ENCODE measurements at regions not wholly inside any gene's neighbourhood (a gene's known extent, or its start where the extent isn't known, plus 50 kb on each side); places are given as distances from the start of the nearest gene placed in this dataset.
A peak's percentile ranks its signal among the peaks of the same experiment; 100 is the strongest.
"Not testable (repeated sequence)": the region's sequence is repeated elsewhere in the genome, so short reads cannot be mapped to it uniquely, and the experiment has no call there.

DNA sequence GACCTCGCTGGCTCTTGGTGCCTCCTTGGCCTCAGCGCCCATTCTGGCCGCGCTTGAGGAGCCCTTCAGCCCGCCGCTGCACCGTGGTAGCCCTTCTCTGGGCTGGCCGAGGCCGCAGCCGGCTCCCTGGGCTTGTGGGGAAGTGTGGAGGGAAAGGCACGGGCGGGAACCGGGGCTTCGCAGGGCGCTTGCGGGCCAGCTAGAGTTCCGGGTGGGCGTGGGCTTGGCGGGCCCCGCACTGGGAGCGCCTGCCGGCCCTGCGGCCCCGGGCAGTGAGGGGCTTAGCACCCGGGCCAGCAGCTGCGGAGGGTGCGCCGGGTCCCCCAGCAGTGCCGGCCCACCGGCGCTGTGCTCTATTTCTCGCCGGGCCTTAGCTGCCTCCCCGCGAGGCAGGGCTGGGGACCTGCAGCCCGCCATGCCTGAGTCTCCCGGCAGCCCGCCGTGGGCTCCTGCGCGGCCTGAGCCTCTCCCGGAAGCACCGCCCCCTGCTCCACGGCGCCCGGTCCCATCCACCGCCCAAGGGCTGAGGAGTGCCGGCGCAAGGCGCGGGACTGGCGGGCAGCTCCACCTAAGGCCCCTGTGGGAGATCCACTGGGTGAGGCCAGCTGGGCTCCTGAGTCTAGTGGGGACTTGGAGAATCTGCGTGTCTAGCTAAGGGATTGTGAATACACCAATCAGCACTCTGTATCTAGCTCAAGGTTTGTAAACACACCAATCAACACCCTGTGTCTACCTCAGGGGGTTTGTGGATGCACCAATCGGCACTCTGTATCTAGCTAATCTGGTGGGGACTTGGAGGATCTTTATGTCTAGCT lies 141.1 kb downstream of the SLCO4C1 start:
- not testable (repeated sequence) for ATAC-seq (ENCODE audit: low read depth in 2 of 2); H3K27ac ChIP-seq (ENCODE audit: insufficient read depth, low read length, poor library complexity, severe bottlenecking); H3K4me3 ChIP-seq (ENCODE audit: low read depth, low read length); H3K36me3 ChIP-seq (ENCODE audit: control insufficient read depth, insufficient read depth, low read length); H3K4me1 ChIP-seq (ENCODE audit: control insufficient read depth, insufficient read depth, low read length, poor library complexity, severe bottlenecking); H3K9me3 Mint-ChIP-seq; H3K27ac Mint-ChIP-seq; H3K9me3 ChIP-seq (ENCODE audit: control insufficient read depth in 2 of 2, low read length in 2 of 2); H3K27me3 Mint-ChIP-seq; H3K36me3 Mint-ChIP-seq; H3K27me3 ChIP-seq (ENCODE audit: control insufficient read depth, insufficient read depth, low read length); H3K4me1 Mint-ChIP-seq
- peak in 1 of 3 donors; percentile 18 for DNase-seq
- H3K4me3 Mint-ChIP-seq: peak overlapping the region in 2 of 4 donors; percentile 51 to 71

DNA sequence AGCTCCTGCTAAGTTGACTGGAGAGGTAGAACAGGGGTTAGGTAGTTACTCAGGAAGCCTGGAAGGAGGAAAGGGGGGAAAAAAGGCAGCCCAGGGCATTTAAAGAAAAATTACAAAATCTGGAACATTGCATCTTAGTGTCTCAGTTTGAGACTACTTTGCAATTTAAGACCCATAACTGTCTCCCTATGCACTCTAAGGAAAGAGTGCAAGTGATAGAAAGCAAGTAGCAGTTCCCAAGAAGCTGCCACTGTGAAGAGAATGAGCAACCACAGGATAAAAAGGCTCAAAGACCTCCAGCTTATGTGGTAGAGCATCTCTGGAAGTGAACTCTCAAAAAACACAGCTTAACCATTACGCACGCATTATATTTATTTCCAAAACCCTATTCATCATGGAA lies 141.8 kb downstream of the SLCO4C1 start:
- H3K4me1 Mint-ChIP-seq: peaks cover 0 to 4% (median 0%) of the 10 kb centered on the region in 4 donors
- no peak overlapping the region for H3K27ac Mint-ChIP-seq
- no peak overlapping the region for H3K27ac ChIP-seq (ENCODE audit: insufficient read depth, low read length, poor library complexity, severe bottlenecking)
- H3K36me3 Mint-ChIP-seq: no peaks in the 10 kb centered on the region
- peaks cover 1 to 6% (median 2%) of the 10 kb centered on the region in 7 donors for H3K9me3 Mint-ChIP-seq
- H3K4me1 ChIP-seq (ENCODE audit: control insufficient read depth, insufficient read depth, low read length, poor library complexity, severe bottlenecking): no peaks in the 10 kb centered on the region
- peak overlapping the region in 3 of 4 donors; percentile 41 to 71 (median 51) for H3K4me3 Mint-ChIP-seq
- no peak for DNase-seq
- no peaks in the 10 kb centered on the region for H3K27me3 ChIP-seq (ENCODE audit: control insufficient read depth, insufficient read depth, low read length)
- H3K4me3 ChIP-seq (ENCODE audit: low read depth, low read length): no peak overlapping the region
- no peaks in the 10 kb centered on the region for H3K27me3 Mint-ChIP-seq
- H3K9me3 ChIP-seq (ENCODE audit: control insufficient read depth in 2 of 2, low read length in 2 of 2): no peaks in the 10 kb centered on the region
- ATAC-seq (ENCODE audit: low read depth in 2 of 2): no peak
- H3K36me3 ChIP-seq (ENCODE audit: control insufficient read depth, insufficient read depth, low read length): no peaks in the 10 kb centered on the region

DNA sequence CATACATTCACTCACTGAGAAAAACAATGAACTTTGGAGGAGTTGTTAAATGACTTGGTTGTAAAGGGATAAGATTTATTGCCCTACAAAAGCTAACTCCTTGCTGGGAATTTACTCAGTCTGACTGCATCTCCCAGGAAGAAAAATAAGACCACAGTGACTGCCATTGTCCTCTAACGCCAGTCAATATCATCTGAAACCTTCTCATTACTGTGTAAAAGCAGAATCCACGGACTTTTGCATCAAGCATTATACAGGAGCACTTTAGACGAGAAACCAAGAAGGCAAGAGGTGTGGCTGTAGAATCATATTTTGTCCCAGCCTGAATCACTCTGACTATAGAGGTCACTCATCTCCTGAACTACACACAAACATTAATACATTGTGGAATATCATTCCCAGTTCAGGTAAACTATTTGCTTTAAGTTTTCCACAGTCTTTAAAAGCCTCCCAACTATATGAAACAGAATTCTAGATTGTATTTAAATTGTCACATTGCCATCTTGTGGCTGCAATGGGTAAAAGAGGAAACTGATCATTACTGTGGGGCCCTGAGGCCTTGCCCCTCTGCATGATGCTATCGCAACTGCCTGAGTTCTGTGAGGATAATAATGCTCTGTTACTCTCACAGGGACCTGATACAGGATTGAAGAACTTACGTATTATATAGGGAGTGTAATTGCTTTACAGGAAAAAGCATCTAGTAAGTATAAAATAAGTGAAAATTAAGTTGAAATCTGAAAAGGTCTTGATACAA lies 142.9 kb downstream of the SLCO4C1 start:
- Mint-ChIP-seq H3K27ac (no peak overlapping the region), H3K4me1 (peaks cover 0 to 4% (median 0%) of the 10 kb centered on the region in 4 donors), H3K27me3 (no peaks in the 10 kb centered on the region), H3K9me3 (peaks cover 0 to 4% (median 2%) of the 10 kb centered on the region in 7 donors), H3K4me3 (peak overlapping the region in 2 of 4 donors; percentile 43 to 53), H3K36me3 (no peaks in the 10 kb centered on the region)
- no peaks in the 10 kb centered on the region for H3K4me1 ChIP-seq (ENCODE audit: control insufficient read depth, insufficient read depth, low read length, poor library complexity, severe bottlenecking)
- no peaks in the 10 kb centered on the region for H3K36me3 ChIP-seq (ENCODE audit: control insufficient read depth, insufficient read depth, low read length)
- peak in 2 of 3 donors; percentile 4 to 12 for DNase-seq
- no peak overlapping the region for H3K4me3 ChIP-seq (ENCODE audit: low read depth, low read length)
- ATAC-seq (ENCODE audit: low read depth in 2 of 2): no peak
- H3K27me3 ChIP-seq (ENCODE audit: control insufficient read depth, insufficient read depth, low read length): no peaks in the 10 kb centered on the region
- H3K27ac ChIP-seq (ENCODE audit: insufficient read depth, low read length, poor library complexity, severe bottlenecking): no peak overlapping the region
- H3K9me3 ChIP-seq (ENCODE audit: control insufficient read depth in 2 of 2, low read length in 2 of 2): no peaks in the 10 kb centered on the region

DNA sequence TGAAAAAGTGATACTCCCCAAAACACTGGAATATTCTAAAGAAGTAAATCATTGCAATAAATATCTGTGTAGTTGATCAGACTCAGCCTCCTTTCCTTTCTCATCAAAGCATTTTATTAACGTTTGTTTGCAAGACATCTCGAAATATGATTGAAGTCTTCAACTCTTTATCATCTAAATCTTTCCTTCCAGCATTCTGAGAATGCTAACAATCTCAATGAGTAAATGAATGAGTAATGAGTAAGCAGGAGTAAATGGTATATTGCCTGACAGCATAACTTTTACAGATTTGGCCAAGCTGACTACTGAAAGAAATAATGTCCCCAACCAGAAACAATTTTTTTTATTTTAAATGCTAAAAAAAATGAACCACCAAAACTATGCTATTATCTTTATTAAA lies 157.1 kb downstream of the SLCO4C1 start:
- ATAC-seq (ENCODE audit: low read depth in 2 of 2): no peak
- H3K27me3 Mint-ChIP-seq: no peaks in the 10 kb centered on the region
- no peak overlapping the region for H3K4me3 Mint-ChIP-seq

DNA sequence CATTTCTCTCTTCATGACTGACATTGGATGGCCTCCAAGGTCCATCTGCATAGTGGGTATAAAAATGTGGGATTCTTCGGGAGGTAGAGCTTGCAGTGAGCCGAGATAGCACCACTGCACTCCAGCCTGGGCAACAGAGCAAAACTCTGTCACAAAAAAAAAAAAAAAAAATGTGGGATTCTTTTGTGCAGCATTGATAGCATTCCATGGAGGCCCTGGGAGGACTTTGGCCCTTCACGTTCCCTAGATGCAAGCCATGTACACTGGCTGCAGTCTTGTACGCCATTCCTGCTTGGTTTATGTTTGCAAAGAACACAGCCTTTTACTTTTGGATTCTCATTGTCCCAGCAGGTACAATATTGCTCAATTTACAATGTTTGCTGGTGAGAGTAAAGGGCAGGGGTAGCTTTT lies 157.8 kb downstream of the SLCO4C1 start:
- no peak overlapping the region for H3K27ac Mint-ChIP-seq
- no peaks in the 10 kb centered on the region for H3K36me3 ChIP-seq (ENCODE audit: control insufficient read depth, insufficient read depth, low read length)
- H3K27me3 Mint-ChIP-seq: no peaks in the 10 kb centered on the region
- H3K4me3 Mint-ChIP-seq: no peak overlapping the region
- H3K9me3 ChIP-seq (ENCODE audit: control insufficient read depth in 2 of 2, low read length in 2 of 2): no peaks in the 10 kb centered on the region
- no peaks in the 10 kb centered on the region for H3K36me3 Mint-ChIP-seq
- no peaks in the 10 kb centered on the region for H3K4me1 ChIP-seq (ENCODE audit: control insufficient read depth, insufficient read depth, low read length, poor library complexity, severe bottlenecking)
- DNase-seq: no peak
- H3K9me3 Mint-ChIP-seq: peaks cover 0 to 4% (median 2%) of the 10 kb centered on the region in 7 donors
- ATAC-seq (ENCODE audit: low read depth in 2 of 2): no peak
- H3K4me3 ChIP-seq (ENCODE audit: low read depth, low read length): no peak overlapping the region
- no peaks in the 10 kb centered on the region for H3K4me1 Mint-ChIP-seq
- no peak overlapping the region for H3K27ac ChIP-seq (ENCODE audit: insufficient read depth, low read length, poor library complexity, severe bottlenecking)
- H3K27me3 ChIP-seq (ENCODE audit: control insufficient read depth, insufficient read depth, low read length): no peaks in the 10 kb centered on the region

More for the DNA sequence above, 157.1 kb downstream of the SLCO4C1 start:
- DNase-seq: no peak
- Mint-ChIP-seq H3K36me3 (no peaks in the 10 kb centered on the region), H3K9me3 (peaks cover 0 to 4% (median 2%) of the 10 kb centered on the region in 7 donors), H3K4me1 (no peaks in the 10 kb centered on the region), H3K27ac (no peak overlapping the region)
- H3K9me3 ChIP-seq (ENCODE audit: control insufficient read depth in 2 of 2, low read length in 2 of 2): no peaks in the 10 kb centered on the region
- H3K27ac ChIP-seq (ENCODE audit: insufficient read depth, low read length, poor library complexity, severe bottlenecking): no peak overlapping the region
- no peaks in the 10 kb centered on the region for H3K27me3 ChIP-seq (ENCODE audit: control insufficient read depth, insufficient read depth, low read length)
- no peaks in the 10 kb centered on the region for H3K4me1 ChIP-seq (ENCODE audit: control insufficient read depth, insufficient read depth, low read length, poor library complexity, severe bottlenecking)
- H3K36me3 ChIP-seq (ENCODE audit: control insufficient read depth, insufficient read depth, low read length): no peaks in the 10 kb centered on the region
- H3K4me3 ChIP-seq (ENCODE audit: low read depth, low read length): no peak overlapping the region

DNA sequence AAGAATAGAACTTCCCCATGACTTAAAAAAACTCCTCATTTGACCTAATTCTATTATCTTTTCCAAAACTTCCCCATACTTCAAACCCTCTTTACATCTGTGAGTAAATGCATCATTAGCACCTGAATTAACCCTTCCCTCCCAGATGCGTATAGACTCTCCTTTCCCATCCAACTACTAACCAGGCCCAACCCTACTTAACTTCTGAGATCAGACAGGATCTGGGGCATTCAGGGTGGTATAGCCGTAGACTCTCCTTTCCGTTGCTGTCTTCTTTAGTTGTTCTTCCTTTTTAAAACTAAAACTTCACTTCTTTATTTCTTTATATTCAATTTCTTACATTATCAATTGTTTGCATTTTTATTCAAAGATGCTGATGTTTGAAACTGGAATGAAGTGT lies 165.2 kb downstream of the SLCO4C1 start:
- no peak for ATAC-seq (ENCODE audit: low read depth in 2 of 2)
- H3K27ac Mint-ChIP-seq: no peak overlapping the region
- peaks cover 0 to 4% (median 0%) of the 10 kb centered on the region in 4 donors for H3K4me1 Mint-ChIP-seq

DNA sequence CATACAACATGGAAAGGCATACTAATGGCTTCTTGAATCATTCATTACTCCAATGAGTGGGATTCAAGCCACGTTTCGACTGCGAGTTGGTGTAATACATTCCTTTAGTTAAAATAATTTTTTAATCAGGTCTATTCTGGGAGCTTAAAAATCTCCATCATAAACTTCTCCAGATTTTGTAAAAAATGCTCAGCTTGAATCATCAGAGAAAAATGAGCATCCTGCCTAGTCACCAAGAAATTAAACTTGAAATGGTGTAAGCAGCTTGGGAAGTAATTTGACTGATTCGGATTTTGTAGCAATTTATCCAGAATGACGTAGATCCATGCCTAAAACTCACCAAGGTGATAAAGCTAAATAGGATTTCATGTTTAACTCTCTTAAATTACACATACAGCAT lies 165.7 kb downstream of the SLCO4C1 start:
- ATAC-seq (ENCODE audit: low read depth in 2 of 2) (no peak), DNase-seq (no peak)
- Histone ChIP-seq H3K27me3 (ENCODE audit: control insufficient read depth, insufficient read depth, low read length) (no peaks in the 10 kb centered on the region), H3K36me3 (ENCODE audit: control insufficient read depth, insufficient read depth, low read length) (no peaks in the 10 kb centered on the region), H3K4me1 (ENCODE audit: control insufficient read depth, insufficient read depth, low read length, poor library complexity, severe bottlenecking) (no peaks in the 10 kb centered on the region), H3K4me3 (ENCODE audit: low read depth, low read length) (no peak overlapping the region), H3K9me3 (ENCODE audit: control insufficient read depth in 2 of 2, low read length in 2 of 2) (no peaks in the 10 kb centered on the region), H3K27ac (ENCODE audit: insufficient read depth, low read length, poor library complexity, severe bottlenecking) (no peak overlapping the region)
- H3K36me3 Mint-ChIP-seq: no peaks in the 10 kb centered on the region
- peaks cover 0 to 4% (median 0%) of the 10 kb centered on the region in 4 donors for H3K4me1 Mint-ChIP-seq
- H3K27me3 Mint-ChIP-seq: no peaks in the 10 kb centered on the region
- H3K9me3 Mint-ChIP-seq: peaks cover 0 to 5% (median 3%) of the 10 kb centered on the region in 7 donors
- no peak overlapping the region for H3K4me3 Mint-ChIP-seq
- H3K27ac Mint-ChIP-seq: no peak overlapping the region

More for the DNA sequence above, 165.2 kb downstream of the SLCO4C1 start:
- Mint-ChIP-seq H3K36me3 (no peaks in the 10 kb centered on the region), H3K27me3 (no peaks in the 10 kb centered on the region), H3K9me3 (peaks cover 0 to 5% (median 3%) of the 10 kb centered on the region in 7 donors), H3K4me3 (no peak overlapping the region)
- Histone ChIP-seq H3K4me3 (ENCODE audit: low read depth, low read length) (no peak overlapping the region), H3K36me3 (ENCODE audit: control insufficient read depth, insufficient read depth, low read length) (no peaks in the 10 kb centered on the region), H3K4me1 (ENCODE audit: control insufficient read depth, insufficient read depth, low read length, poor library complexity, severe bottlenecking) (no peaks in the 10 kb centered on the region), H3K27me3 (ENCODE audit: control insufficient read depth, insufficient read depth, low read length) (no peaks in the 10 kb centered on the region), H3K9me3 (ENCODE audit: control insufficient read depth in 2 of 2, low read length in 2 of 2) (no peaks in the 10 kb centered on the region), H3K27ac (ENCODE audit: insufficient read depth, low read length, poor library complexity, severe bottlenecking) (no peak overlapping the region)
- no peak for DNase-seq
